ENCODE measurements at regions not wholly inside any gene's neighbourhood (a gene's known extent, or its start where the extent isn't known, plus 50 kb on each side); places are given as distances from the start of the nearest gene placed in this dataset.

DNA sequence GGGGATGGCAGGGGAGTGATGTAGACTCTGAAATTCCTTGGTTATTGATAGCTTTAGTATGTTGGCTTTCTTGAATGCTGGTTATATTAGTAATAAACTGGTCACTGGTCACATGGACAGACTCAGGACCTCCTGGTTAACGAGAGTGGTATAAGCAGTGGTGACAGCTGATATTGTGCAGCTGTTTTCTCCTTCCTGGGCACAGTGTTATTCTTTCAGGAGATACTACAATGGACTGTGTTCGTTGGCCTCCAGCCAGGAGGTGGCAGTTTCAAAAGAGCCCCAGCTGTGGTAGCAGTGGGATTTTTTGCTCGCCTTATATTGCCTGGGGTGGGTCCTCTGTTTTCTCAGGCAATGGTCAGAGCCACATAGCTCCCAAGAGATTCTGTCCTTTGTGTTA is 181.6 kb upstream of the RBMS3 start:
- Histone ChIP-seq H3K4me2 (ENCODE audit: low read length) (no peak overlapping the region), H3K9me2 (replicated peaks; ENCODE audit: control insufficient read depth, low read length) (no peaks in the 10 kb centered on the region), H3K36me3 (ENCODE audit: control insufficient read depth, low read length) (no peaks in the 10 kb centered on the region), H3K9me3 (ENCODE audit: control insufficient read depth, insufficient read depth, low read length) (no peaks in the 10 kb centered on the region), H3K27ac (ENCODE audit: low read depth, low read length) (no peak overlapping the region), H3K4me1 (ENCODE audit: control insufficient read depth, low read length) (no peaks in the 10 kb centered on the region), H3F3A (ENCODE audit: control insufficient read depth, insufficient read depth) (no peaks in the 10 kb centered on the region), H3K79me2 (ENCODE audit: control insufficient read depth, low read length) (no peaks in the 10 kb centered on the region), H3K27me3 (ENCODE audit: control insufficient read depth, low read length) (peaks cover 2% of the 10 kb centered on the region; the same call in 1 of the 2 replicates), H4K20me1 (ENCODE audit: control insufficient read depth, insufficient read depth, low read depth, low read length) (no peaks in the 10 kb centered on the region), H3K4me3 (ENCODE audit: low read length) (no peak overlapping the region)
- TF ChIP-seq, protein P1, sequence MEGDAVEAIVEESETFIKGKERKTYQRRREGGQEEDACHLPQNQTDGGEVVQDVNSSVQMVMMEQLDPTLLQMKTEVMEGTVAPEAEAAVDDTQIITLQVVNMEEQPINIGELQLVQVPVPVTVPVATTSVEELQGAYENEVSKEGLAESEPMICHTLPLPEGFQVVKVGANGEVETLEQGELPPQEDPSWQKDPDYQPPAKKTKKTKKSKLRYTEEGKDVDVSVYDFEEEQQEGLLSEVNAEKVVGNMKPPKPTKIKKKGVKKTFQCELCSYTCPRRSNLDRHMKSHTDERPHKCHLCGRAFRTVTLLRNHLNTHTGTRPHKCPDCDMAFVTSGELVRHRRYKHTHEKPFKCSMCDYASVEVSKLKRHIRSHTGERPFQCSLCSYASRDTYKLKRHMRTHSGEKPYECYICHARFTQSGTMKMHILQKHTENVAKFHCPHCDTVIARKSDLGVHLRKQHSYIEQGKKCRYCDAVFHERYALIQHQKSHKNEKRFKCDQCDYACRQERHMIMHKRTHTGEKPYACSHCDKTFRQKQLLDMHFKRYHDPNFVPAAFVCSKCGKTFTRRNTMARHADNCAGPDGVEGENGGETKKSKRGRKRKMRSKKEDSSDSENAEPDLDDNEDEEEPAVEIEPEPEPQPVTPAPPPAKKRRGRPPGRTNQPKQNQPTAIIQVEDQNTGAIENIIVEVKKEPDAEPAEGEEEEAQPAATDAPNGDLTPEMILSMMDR (IDR thresholded peaks at IDR 0.05; ENCODE audit: low read depth, low read length, poor library complexity, severe bottlenecking): no peak
- no peak for TF ChIP-seq EZH2phosphoT487 (IDR thresholded peaks at IDR 0.05; ENCODE audit: borderline replicate concordance, low read length)

DNA sequence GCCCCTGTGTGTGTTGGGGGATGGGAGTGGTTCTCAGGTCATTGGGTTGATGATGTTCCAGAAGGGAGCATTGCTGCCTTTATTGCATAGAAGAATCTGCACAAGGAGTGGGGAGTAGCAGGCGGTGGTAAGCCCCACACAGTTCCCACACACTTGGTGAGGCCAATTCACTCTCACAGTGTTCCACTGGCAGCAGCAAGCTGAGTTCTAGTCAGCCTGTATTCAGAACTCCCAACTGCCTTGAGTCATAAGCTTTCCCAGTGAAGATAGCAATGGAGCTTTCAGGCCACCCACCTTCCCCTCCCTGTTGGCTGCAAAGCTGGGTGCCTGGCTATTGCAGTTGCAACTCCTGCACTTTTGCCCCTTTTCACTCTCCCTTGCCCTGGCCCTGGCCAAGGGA is 181.1 kb upstream of the RBMS3 start:
- H3K79me2 ChIP-seq (ENCODE audit: control insufficient read depth, low read length): no peaks in the 10 kb centered on the region
- no peaks in the 10 kb centered on the region for H3K9me2 ChIP-seq (replicated peaks; ENCODE audit: control insufficient read depth, low read length)
- no peaks in the 10 kb centered on the region for H3K9me3 ChIP-seq (ENCODE audit: control insufficient read depth, insufficient read depth, low read length)
- no peak overlapping the region for H3K4me2 ChIP-seq (ENCODE audit: low read length)
- no peaks in the 10 kb centered on the region for H3F3A ChIP-seq (ENCODE audit: control insufficient read depth, insufficient read depth)
- no peak overlapping the region for H3K4me3 ChIP-seq (ENCODE audit: low read length)
- H3K4me1 ChIP-seq (ENCODE audit: control insufficient read depth, low read length): no peaks in the 10 kb centered on the region
- peaks cover 2% of the 10 kb centered on the region; the same call in 1 of the 2 replicates for H3K27me3 ChIP-seq (ENCODE audit: control insufficient read depth, low read length)
- TF ChIP-seq EZH2phosphoT487 (IDR thresholded peaks at IDR 0.05; ENCODE audit: borderline replicate concordance, low read length): no peak
- TF ChIP-seq, protein P1 (IDR thresholded peaks at IDR 0.05; ENCODE audit: low read depth, low read length, poor library complexity, severe bottlenecking): no peak
- no peaks in the 10 kb centered on the region for H3K36me3 ChIP-seq (ENCODE audit: control insufficient read depth, low read length)
- no peak overlapping the region for H3K27ac ChIP-seq (ENCODE audit: low read depth, low read length)
- no peaks in the 10 kb centered on the region for H4K20me1 ChIP-seq (ENCODE audit: control insufficient read depth, insufficient read depth, low read depth, low read length)

DNA sequence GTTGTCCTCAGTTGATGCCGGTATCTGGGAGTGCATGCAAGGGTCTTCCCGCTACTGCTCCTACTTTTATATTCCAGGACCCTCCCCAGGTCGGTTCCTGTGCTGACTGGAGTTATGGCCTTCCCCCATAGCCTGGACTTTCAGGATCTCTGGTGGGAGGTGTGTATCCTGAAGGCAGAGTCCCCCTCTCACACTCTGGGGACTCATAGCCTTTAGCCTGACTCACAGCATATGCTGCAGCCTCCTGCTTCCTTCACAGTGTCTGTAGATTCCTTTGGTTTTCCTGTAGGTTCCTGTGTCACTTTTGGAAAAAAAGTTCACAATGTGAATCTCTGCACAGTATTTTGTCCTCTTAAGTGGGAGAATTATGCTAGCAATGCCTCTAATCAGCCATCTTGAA is 180.6 kb upstream of the RBMS3 start:
- Histone ChIP-seq H3K4me3 (ENCODE audit: low read length) (no peak overlapping the region), H3K9me3 (ENCODE audit: control insufficient read depth, insufficient read depth, low read length) (no peaks in the 10 kb centered on the region), H3K36me3 (ENCODE audit: control insufficient read depth, low read length) (no peaks in the 10 kb centered on the region), H3K27ac (ENCODE audit: low read depth, low read length) (no peak overlapping the region), H3F3A (ENCODE audit: control insufficient read depth, insufficient read depth) (no peaks in the 10 kb centered on the region), H3K4me2 (ENCODE audit: low read length) (no peak overlapping the region), H3K9me2 (replicated peaks; ENCODE audit: control insufficient read depth, low read length) (no peaks in the 10 kb centered on the region), H3K4me1 (ENCODE audit: control insufficient read depth, low read length) (no peaks in the 10 kb centered on the region), H4K20me1 (ENCODE audit: control insufficient read depth, insufficient read depth, low read depth, low read length) (no peaks in the 10 kb centered on the region), H3K79me2 (ENCODE audit: control insufficient read depth, low read length) (no peaks in the 10 kb centered on the region), H3K27me3 (ENCODE audit: control insufficient read depth, low read length) (peaks cover 2% of the 10 kb centered on the region; the same call in 1 of the 2 replicates)
- TF ChIP-seq, protein P1 (IDR thresholded peaks at IDR 0.05; ENCODE audit: low read depth, low read length, poor library complexity, severe bottlenecking): no peak
- TF ChIP-seq EZH2phosphoT487 (IDR thresholded peaks at IDR 0.05; ENCODE audit: borderline replicate concordance, low read length): no peak

Measured in DOHH2 (cell line).